SK-N-SH (cell line): ENCODE measurements at regions not wholly inside any gene's neighbourhood (a gene's known extent, or its start where the extent isn't known, plus 50 kb on each side); places are given as distances from the start of the nearest gene placed in this dataset.

Source experiments
- CTCF ChIA-PET: fragments of 300-600, 350-600 bp; formaldehyde crosslinking; extraction: SDS; loops from one replicate; lab custom pipeline; 2021; lab: Yijun Ruan, JAX
- POLR2A ChIA-PET: fragments of 350-600 bp; sonication (Branson Sonifier 250); formaldehyde crosslinking; extraction: SDS; loops from one replicate; lab custom pipeline; 2020; ENCODE audit warnings: antibody characterized with exemption, inconsistent platforms; lab: Yijun Ruan, JAX
- DNase-seq: peaks from one replicate; pipeline ENCODE4 v3.0.0; 2012
- H2AFZ ChIP-seq: fragments of 200-600 bp; sonication (generic); 2 replicates; pipeline ENCODE4 v1.8.1; 2016; ENCODE audit warnings: antibody characterized with exemption, mild to moderate bottlenecking, low read depth
- H3F3A ChIP-seq: fragments of 200-600 bp; sonication (generic); replicated peaks from 2 replicates; pipeline ENCODE3; 2016; ENCODE audit warnings: antibody characterized with exemption, mild to moderate bottlenecking; ENCODE audit not compliant: insufficient read depth
- H3K27ac ChIP-seq, 2 experiments: fragments of 200-500 bp in 1 of 2; fragments of 200-600 bp in 1 of 2; sonication (Bioruptor generic) in 1 of 2; sonication (generic), shearing (Covaris generic) in 1 of 2; 2 replicates each; pipeline versions ENCODE4 v1.5.1 to v1.6.1; 2014 to 2016; ENCODE audit warnings: low read depth in 2 of 2, inconsistent platforms in 1 of 2, low read length in 1 of 2, mild to moderate bottlenecking in 1 of 2, mixed read lengths in 1 of 2
- H3K27me3 ChIP-seq: fragments of 200-600 bp; sonication (generic), shearing (Covaris generic); 2 replicates; pipeline ENCODE4 v1.6.1; 2016; ENCODE audit warnings: mixed run types; ENCODE audit not compliant: insufficient read depth
- H3K36me3 ChIP-seq, 2 experiments: fragments of 200-500 bp in 1 of 2; fragments of 200-600 bp in 1 of 2; sonication (Bioruptor generic) in 1 of 2; sonication (generic) in 1 of 2; replicated peaks in 1 of 2; 2 replicates each; pipeline versions ENCODE3 to v1.5.1; 2014 to 2016; ENCODE audit warnings: low read length in 1 of 2, mild to moderate bottlenecking in 1 of 2; ENCODE audit not compliant: insufficient read depth in 2 of 2, control insufficient read depth in 1 of 2
- H3K4me1 ChIP-seq, 2 experiments: fragments of 200-500 bp in 1 of 2; fragments of 200-600 bp in 1 of 2; sonication (Bioruptor generic) in 1 of 2; sonication (generic), shearing (Covaris generic) in 1 of 2; 2 replicates each; pipeline versions ENCODE4 v1.5.1 to v1.6.1; 2014 to 2016; ENCODE audit warnings: low read depth in 1 of 2, low read length in 1 of 2, mixed run types in 1 of 2; ENCODE audit not compliant: insufficient read depth in 2 of 2, control insufficient read depth in 1 of 2
- H3K4me2 ChIP-seq: fragments of 200-600 bp; sonication (generic), shearing (Covaris generic); 2 replicates; pipeline ENCODE4 v1.6.1; 2017; ENCODE audit warnings: mixed run types
- H3K4me3 ChIP-seq, 2 experiments: fragments of 200-500 bp in 1 of 2; fragments of 200-600 bp in 1 of 2; sonication (Bioruptor generic) in 1 of 2; sonication (generic), shearing (Covaris generic) in 1 of 2; 2 replicates each; pipeline versions ENCODE4 v1.5.1 to v1.8.1; 2014 to 2016; ENCODE audit warnings: low read depth in 2 of 2, inconsistent platforms in 1 of 2, low read length in 1 of 2, mild to moderate bottlenecking in 1 of 2, mixed read lengths in 1 of 2, moderate library complexity in 1 of 2
- H3K79me2 ChIP-seq: fragments of 200-600 bp; sonication (generic); 2 replicates; pipeline ENCODE4 v1.8.1; 2017; ENCODE audit warnings: mild to moderate bottlenecking; ENCODE audit not compliant: insufficient read depth
- H3K9ac ChIP-seq: fragments of 200-600 bp; sonication (generic); 2 replicates; pipeline ENCODE4 v1.6.1; 2017; ENCODE audit warnings: mixed run types
- H3K9me2 ChIP-seq: fragments of 200-600 bp; sonication (generic); 2 replicates; pipeline ENCODE4 v1.6.1; 2017; ENCODE audit warnings: mixed run types
- H3K9me3 ChIP-seq: fragments of 200-600 bp; sonication (generic); 2 replicates; pipeline ENCODE4 v1.6.1; 2017; ENCODE audit warnings: mixed run types, mild to moderate bottlenecking, moderate library complexity
- H4K20me1 ChIP-seq: fragments of 200-600 bp; sonication (generic); 2 replicates; pipeline ENCODE4 v1.6.1; 2017; ENCODE audit warnings: mild to moderate bottlenecking, mixed run types; ENCODE audit not compliant: insufficient read depth
- ELF1 ChIP-seq: IDR thresholded peaks from 2 replicates; pipeline ENCODE4 v1.4.0; 2012
- GABPA ChIP-seq: IDR thresholded peaks from 2 replicates; pipeline ENCODE4 v1.4.0; 2012; ENCODE audit warnings: low read depth, mild to moderate bottlenecking
- GATA2 ChIP-seq: sonication (generic); formaldehyde crosslinking; IDR thresholded peaks from 2 replicates; pipeline ENCODE4 v1.5.0; 2020; ENCODE audit warnings: mild to moderate bottlenecking, missing genetic modification reagents
- MEF2A ChIP-seq: IDR thresholded peaks from 2 replicates; pipeline ENCODE4 v1.4.0; 2012; ENCODE audit warnings: low read depth, borderline replicate concordance
- NFIC ChIP-seq: IDR thresholded peaks from 2 replicates; pipeline ENCODE4 v1.4.0; 2012; ENCODE audit warnings: borderline replicate concordance
- PBX3 ChIP-seq: IDR thresholded peaks from 2 replicates; pipeline ENCODE4; 2012
- POLR2AphosphoS5 ChIP-seq: IDR thresholded peaks from 2 replicates; pipeline ENCODE4 v1.6.1; 2012; ENCODE audit warnings: low read depth, low read length
- RCOR1 ChIP-seq: fragments of 150-350 bp; IDR thresholded peaks from 2 replicates; pipeline ENCODE4 v1.6.1; 2017; ENCODE audit warnings: antibody characterized with exemption, low read length
- REST ChIP-seq: IDR thresholded peaks from 2 replicates; pipeline ENCODE4 v1.6.1; 2012; ENCODE audit warnings: mild to moderate bottlenecking, low read depth, low read length, moderate library complexity
- RFX5 ChIP-seq: IDR thresholded peaks from 2 replicates; pipeline ENCODE4 v1.6.1; 2012; ENCODE audit warnings: mild to moderate bottlenecking, improper control_type of control experiment, low read length
- SIN3A ChIP-seq: IDR thresholded peaks from 2 replicates; pipeline ENCODE4 v1.6.1; 2012; ENCODE audit warnings: low read depth, mild to moderate bottlenecking, low read length, moderate library complexity, borderline replicate concordance
- TCF12 ChIP-seq: IDR thresholded peaks from 2 replicates; pipeline ENCODE4 v1.4.0; 2012
- ZBTB33 ChIP-seq: IDR thresholded peaks from 2 replicates; pipeline ENCODE4 v1.4.0; 2012; ENCODE audit warnings: low read depth, borderline replicate concordance
- WGBS: methylation state at CpG from one replicate; pipeline ENCODE4 v1.1.6; 2017; ENCODE audit warnings: low lambda C conversion rate; 5-methylcytosine and 5-hydroxymethylcytosine counted together

- TF ChIP-seq ZBTB33 (no peak), RCOR1 (no peak), POLR2AphosphoS5 (no peak), GATA2 (CRISPR knock-in tag) (no peak), RFX5 (no peak)
These were observed 300.7 kb upstream of the RGS18 start (continued) for GRCh38 chr1:191857600-191857999.

- 5% methylated on average over 6 of the region's 6 CpGs for WGBS
- CTCF ChIA-PET = interaction anchor here (1.2 kb wide), 1 partner anchor 25 kb away, joined by 3 read pairs; no protein-coding TSS in a partner anchor
These were observed 292.8 kb upstream of the RGS18 start for GRCh38 chr1:191865479-191865878.

More at GRCh38 chr1:191865479-191865878, 292.8 kb upstream of the RGS18 start:
- Histone ChIP-seq H3K27ac (no peak overlapping the region), H2AFZ (no peak overlapping the region), H3K9ac (no peak overlapping the region), H3K9me2 (no peaks in the 10 kb centered on the region), H3K4me3 (no peak overlapping the region), H3K4me2 (no peak overlapping the region), H3K79me2 (no peaks in the 10 kb centered on the region), H3K27me3 (no peaks in the 10 kb centered on the region), H3F3A (no peaks in the 10 kb centered on the region), H3K4me1 (no peaks in the 10 kb centered on the region), H3K36me3 (no peaks in the 10 kb centered on the region), H4K20me1 (no peaks in the 10 kb centered on the region), H3K9me3 (no peaks in the 10 kb centered on the region)
- POLR2A ChIA-PET = no interaction called here
- TF ChIP-seq REST = no peak
- TF ChIP-seq NFIC = no peak
- no peak for TF ChIP-seq ELF1
- no peak for TF ChIP-seq GATA2 (CRISPR knock-in tag)
- TF ChIP-seq TCF12 = no peak
- no peak for TF ChIP-seq GABPA
- no peak for TF ChIP-seq PBX3
- no peak for TF ChIP-seq SIN3A
- no peak for TF ChIP-seq MEF2A
- TF ChIP-seq ZBTB33 = no peak
- DNase-seq = no peak
